ENCODE measurements at regions not wholly inside any gene's neighbourhood (a gene's known extent, or its start where the extent isn't known, plus 50 kb on each side); places are given as distances from the start of the nearest gene placed in this dataset.
A peak's percentile ranks its signal among the peaks of the same experiment; 100 is the strongest.

GRCh38 chr5:163913548-163913947 lies 408.1 kb downstream of the MAT2B start:
- Histone ChIP-seq H3K9me3 (no peaks in the 10 kb centered on the region), H3K27me3 (no peaks in the 10 kb centered on the region), H3K36me3 (no peaks in the 10 kb centered on the region), H3K4me3 (ENCODE audit: low read depth, low read length) (no peak overlapping the region), H3K4me1 (peaks cover 33% of the 10 kb centered on the region)
- peak; percentile 37 for TF ChIP-seq CTCF (IDR thresholded peaks at IDR 0.05; ENCODE audit: low read depth, low read length)
- DNase-seq: no peak

GRCh38 chr5:163914910-163915309 lies 409.5 kb downstream of the MAT2B start:
- DNase-seq: peak; percentile 76
- Histone ChIP-seq H3K9me3 (no peaks in the 10 kb centered on the region), H3K4me1 (peaks cover 33% of the 10 kb centered on the region), H3K27me3 (no peaks in the 10 kb centered on the region), H3K36me3 (no peaks in the 10 kb centered on the region), H3K4me3 (ENCODE audit: low read depth, low read length) (no peak overlapping the region)
- TF ChIP-seq CTCF (IDR thresholded peaks at IDR 0.05; ENCODE audit: low read depth, low read length): no peak

- H3K27me3 ChIP-seq: no peaks in the 10 kb centered on the region
- peaks cover 33% of the 10 kb centered on the region for H3K4me1 ChIP-seq
- H3K9me3 ChIP-seq: peaks cover 2% of the 10 kb centered on the region; the same call in 1 of the 2 replicates
- no peak overlapping the region for H3K4me3 ChIP-seq (ENCODE audit: low read depth, low read length)
- H3K36me3 ChIP-seq: no peaks in the 10 kb centered on the region
- no peak for TF ChIP-seq CTCF (IDR thresholded peaks at IDR 0.05; ENCODE audit: low read depth, low read length)
- DNase-seq: no peak
These were observed 410.1 kb downstream of the MAT2B start for GRCh38 chr5:163915481-163915961.

- Histone ChIP-seq H3K4me3 (ENCODE audit: low read depth, low read length) (no peak overlapping the region), H3K36me3 (no peaks in the 10 kb centered on the region)
These were observed 411.0 kb downstream of the MAT2B start for GRCh38 chr5:163916376-163916775.

GRCh38 chr5:163916861-163917260 lies 411.4 kb downstream of the MAT2B start:
- peaks cover 28% of the 10 kb centered on the region for H3K4me1 ChIP-seq
- no peak overlapping the region for H3K4me3 ChIP-seq (ENCODE audit: low read depth, low read length)

More at GRCh38 chr5:163916376-163916775, 411.0 kb downstream of the MAT2B start:
- H3K4me1 ChIP-seq: peaks cover 33% of the 10 kb centered on the region
- no peak for TF ChIP-seq CTCF (IDR thresholded peaks at IDR 0.05; ENCODE audit: low read depth, low read length)
- peaks cover 2% of the 10 kb centered on the region; the same call in 1 of the 2 replicates for H3K9me3 ChIP-seq
- DNase-seq: no peak
- no peaks in the 10 kb centered on the region for H3K27me3 ChIP-seq

More at GRCh38 chr5:163916861-163917260, 411.4 kb downstream of the MAT2B start:
- no peak for DNase-seq
- H3K27me3 ChIP-seq: no peaks in the 10 kb centered on the region
- no peaks in the 10 kb centered on the region for H3K36me3 ChIP-seq
- peaks cover 2% of the 10 kb centered on the region; the same call in 1 of the 2 replicates for H3K9me3 ChIP-seq
- TF ChIP-seq CTCF (IDR thresholded peaks at IDR 0.05; ENCODE audit: low read depth, low read length): no peak

Data from BE2C (cell line).